ENCODE measurements at regions not wholly inside any gene's neighbourhood (a gene's known extent, or its start where the extent isn't known, plus 50 kb on each side); places are given as distances from the start of the nearest gene placed in this dataset.

- peaks cover 7% of the 10 kb centered on the region for H3K4me1 Mint-ChIP-seq
- no peaks in the 10 kb centered on the region for H3K36me3 Mint-ChIP-seq
- no peak overlapping the region for H3K4me3 Mint-ChIP-seq
- no peak overlapping the region for H3K27ac Mint-ChIP-seq
- H3K9me3 Mint-ChIP-seq = peaks cover 7% of the 10 kb centered on the region
- TF ChIP-seq ZNF232 (CRISPR knock-in tag; IDR thresholded peaks at IDR 0.05) (no peak), ETV6 (CRISPR knock-in tag; IDR thresholded peaks at IDR 0.05) (no peak), TP53 (CRISPR knock-in tag; IDR thresholded peaks at IDR 0.05) (no peak), ZNF263 (CRISPR knock-in tag; IDR thresholded peaks at IDR 0.05; ENCODE audit: low read depth) (no peak), CREB1 (CRISPR knock-in tag; IDR thresholded peaks at IDR 0.05) (no peak), NR3C1 (CRISPR knock-in tag; conservative IDR thresholded peaks at IDR 0.05; ENCODE audit: low read depth) (no peak), FOXP1 (CRISPR knock-in tag; IDR thresholded peaks at IDR 0.05; ENCODE audit: borderline replicate concordance) (no peak), OVOL2 (CRISPR knock-in tag; IDR thresholded peaks at IDR 0.05; ENCODE audit: borderline replicate concordance) (no peak), MXD4 (CRISPR knock-in tag; IDR thresholded peaks at IDR 0.05; ENCODE audit: borderline replicate concordance) (no peak), GTF2I (CRISPR knock-in tag; conservative IDR thresholded peaks at IDR 0.05) (no peak), NR2C2 (CRISPR knock-in tag; IDR thresholded peaks at IDR 0.05) (no peak), ERG (CRISPR knock-in tag; IDR thresholded peaks at IDR 0.05) (no peak)
- TF ChIP-seq, protein P1, sequence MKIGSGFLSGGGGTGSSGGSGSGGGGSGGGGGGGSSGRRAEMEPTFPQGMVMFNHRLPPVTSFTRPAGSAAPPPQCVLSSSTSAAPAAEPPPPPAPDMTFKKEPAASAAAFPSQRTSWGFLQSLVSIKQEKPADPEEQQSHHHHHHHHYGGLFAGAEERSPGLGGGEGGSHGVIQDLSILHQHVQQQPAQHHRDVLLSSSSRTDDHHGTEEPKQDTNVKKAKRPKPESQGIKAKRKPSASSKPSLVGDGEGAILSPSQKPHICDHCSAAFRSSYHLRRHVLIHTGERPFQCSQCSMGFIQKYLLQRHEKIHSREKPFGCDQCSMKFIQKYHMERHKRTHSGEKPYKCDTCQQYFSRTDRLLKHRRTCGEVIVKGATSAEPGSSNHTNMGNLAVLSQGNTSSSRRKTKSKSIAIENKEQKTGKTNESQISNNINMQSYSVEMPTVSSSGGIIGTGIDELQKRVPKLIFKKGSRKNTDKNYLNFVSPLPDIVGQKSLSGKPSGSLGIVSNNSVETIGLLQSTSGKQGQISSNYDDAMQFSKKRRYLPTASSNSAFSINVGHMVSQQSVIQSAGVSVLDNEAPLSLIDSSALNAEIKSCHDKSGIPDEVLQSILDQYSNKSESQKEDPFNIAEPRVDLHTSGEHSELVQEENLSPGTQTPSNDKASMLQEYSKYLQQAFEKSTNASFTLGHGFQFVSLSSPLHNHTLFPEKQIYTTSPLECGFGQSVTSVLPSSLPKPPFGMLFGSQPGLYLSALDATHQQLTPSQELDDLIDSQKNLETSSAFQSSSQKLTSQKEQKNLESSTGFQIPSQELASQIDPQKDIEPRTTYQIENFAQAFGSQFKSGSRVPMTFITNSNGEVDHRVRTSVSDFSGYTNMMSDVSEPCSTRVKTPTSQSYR (CRISPR knock-in tag; IDR thresholded peaks at IDR 0.05) = no peak
- TF ChIP-seq, protein P2, sequence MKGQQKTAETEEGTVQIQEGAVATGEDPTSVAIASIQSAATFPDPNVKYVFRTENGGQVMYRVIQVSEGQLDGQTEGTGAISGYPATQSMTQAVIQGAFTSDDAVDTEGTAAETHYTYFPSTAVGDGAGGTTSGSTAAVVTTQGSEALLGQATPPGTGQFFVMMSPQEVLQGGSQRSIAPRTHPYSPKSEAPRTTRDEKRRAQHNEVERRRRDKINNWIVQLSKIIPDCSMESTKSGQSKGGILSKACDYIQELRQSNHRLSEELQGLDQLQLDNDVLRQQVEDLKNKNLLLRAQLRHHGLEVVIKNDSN (CRISPR knock-in tag; IDR thresholded peaks at IDR 0.05) = no peak
- TF ChIP-seq, protein P3, sequence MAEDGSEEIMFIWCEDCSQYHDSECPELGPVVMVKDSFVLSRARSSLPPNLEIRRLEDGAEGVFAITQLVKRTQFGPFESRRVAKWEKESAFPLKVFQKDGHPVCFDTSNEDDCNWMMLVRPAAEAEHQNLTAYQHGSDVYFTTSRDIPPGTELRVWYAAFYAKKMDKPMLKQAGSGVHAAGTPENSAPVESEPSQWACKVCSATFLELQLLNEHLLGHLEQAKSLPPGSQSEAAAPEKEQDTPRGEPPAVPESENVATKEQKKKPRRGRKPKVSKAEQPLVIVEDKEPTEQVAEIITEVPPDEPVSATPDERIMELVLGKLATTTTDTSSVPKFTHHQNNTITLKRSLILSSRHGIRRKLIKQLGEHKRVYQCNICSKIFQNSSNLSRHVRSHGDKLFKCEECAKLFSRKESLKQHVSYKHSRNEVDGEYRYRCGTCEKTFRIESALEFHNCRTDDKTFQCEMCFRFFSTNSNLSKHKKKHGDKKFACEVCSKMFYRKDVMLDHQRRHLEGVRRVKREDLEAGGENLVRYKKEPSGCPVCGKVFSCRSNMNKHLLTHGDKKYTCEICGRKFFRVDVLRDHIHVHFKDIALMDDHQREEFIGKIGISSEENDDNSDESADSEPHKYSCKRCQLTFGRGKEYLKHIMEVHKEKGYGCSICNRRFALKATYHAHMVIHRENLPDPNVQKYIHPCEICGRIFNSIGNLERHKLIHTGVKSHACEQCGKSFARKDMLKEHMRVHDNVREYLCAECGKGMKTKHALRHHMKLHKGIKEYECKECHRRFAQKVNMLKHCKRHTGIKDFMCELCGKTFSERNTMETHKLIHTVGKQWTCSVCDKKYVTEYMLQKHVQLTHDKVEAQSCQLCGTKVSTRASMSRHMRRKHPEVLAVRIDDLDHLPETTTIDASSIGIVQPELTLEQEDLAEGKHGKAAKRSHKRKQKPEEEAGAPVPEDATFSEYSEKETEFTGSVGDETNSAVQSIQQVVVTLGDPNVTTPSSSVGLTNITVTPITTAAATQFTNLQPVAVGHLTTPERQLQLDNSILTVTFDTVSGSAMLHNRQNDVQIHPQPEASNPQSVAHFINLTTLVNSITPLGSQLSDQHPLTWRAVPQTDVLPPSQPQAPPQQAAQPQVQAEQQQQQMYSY (CRISPR knock-in tag; IDR thresholded peaks at IDR 0.05) = no peak
- TF ChIP-seq, protein P4, sequence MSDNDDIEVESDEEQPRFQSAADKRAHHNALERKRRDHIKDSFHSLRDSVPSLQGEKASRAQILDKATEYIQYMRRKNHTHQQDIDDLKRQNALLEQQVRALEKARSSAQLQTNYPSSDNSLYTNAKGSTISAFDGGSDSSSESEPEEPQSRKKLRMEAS (CRISPR knock-in tag; IDR thresholded peaks at IDR 0.05) = no peak
- POLR2A ChIA-PET = no interaction called here
- ATAC-seq (no peak), DNase-seq (ENCODE audit: low spot score) (no peak)
- CTCF ChIA-PET = no interaction called here
- H3K27me3 Mint-ChIP-seq (ENCODE audit: low read depth) = no peaks in the 10 kb centered on the region
Measured at GRCh38 chr12:42828836-42829235, 239.3 kb upstream of the PRICKLE1 start.

DNA sequence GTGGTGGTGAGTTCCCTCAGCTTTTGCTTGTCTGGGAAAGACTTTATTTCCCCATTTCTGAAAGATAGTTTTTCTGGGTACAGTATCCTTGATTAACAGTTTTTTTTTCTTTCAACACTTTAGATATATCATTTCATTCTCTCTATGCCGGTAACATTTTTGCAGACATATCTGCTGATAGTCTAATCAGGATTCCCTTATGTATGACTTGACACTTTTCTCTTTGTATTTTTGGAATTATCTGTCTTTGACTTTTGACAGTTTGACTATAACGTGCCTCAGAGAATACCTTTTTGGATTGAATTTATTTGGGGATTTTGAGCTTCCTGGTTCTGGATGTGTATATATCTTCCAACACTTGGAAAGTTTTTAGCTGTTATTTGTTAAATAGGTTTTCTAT lies 234.8 kb upstream of the PRICKLE1 start:
- Mint-ChIP-seq H3K9me3 (peaks cover 7% of the 10 kb centered on the region), H3K27me3 (ENCODE audit: low read depth) (no peaks in the 10 kb centered on the region), H3K4me3 (no peak overlapping the region), H3K36me3 (no peaks in the 10 kb centered on the region), H3K4me1 (peaks cover 12% of the 10 kb centered on the region), H3K27ac (no peak overlapping the region)
- ATAC-seq = no peak
- DNase-seq (ENCODE audit: low spot score) = no peak
- CTCF ChIA-PET = no interaction called here
- POLR2A ChIA-PET = no interaction called here
- TF ChIP-seq TCF7 (CRISPR knock-in tag; IDR thresholded peaks at IDR 0.05; ENCODE audit: low read depth) = no peak
- no peak for TF ChIP-seq E2F4 (CRISPR knock-in tag; IDR thresholded peaks at IDR 0.05; ENCODE audit: borderline replicate concordance, low read depth)
- TF ChIP-seq, protein P5, sequence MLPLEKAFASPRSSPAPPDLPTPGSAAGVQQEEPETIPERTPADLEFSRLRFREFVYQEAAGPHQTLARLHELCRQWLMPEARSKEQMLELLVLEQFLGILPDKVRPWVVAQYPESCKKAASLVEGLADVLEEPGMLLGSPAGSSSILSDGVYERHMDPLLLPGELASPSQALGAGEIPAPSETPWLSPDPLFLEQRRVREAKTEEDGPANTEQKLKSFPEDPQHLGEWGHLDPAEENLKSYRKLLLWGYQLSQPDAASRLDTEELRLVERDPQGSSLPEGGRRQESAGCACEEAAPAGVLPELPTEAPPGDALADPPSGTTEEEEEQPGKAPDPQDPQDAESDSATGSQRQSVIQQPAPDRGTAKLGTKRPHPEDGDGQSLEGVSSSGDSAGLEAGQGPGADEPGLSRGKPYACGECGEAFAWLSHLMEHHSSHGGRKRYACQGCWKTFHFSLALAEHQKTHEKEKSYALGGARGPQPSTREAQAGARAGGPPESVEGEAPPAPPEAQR (CRISPR knock-in tag; IDR thresholded peaks at IDR 0.05) = no peak
- no peak for TF ChIP-seq NR1H2 (CRISPR knock-in tag; IDR thresholded peaks at IDR 0.05)
- no peak for TF ChIP-seq NR2C2 (CRISPR knock-in tag; IDR thresholded peaks at IDR 0.05)
- TF ChIP-seq, protein P2 (CRISPR knock-in tag; IDR thresholded peaks at IDR 0.05) = no peak

Measured in WTC11 (cell line).